Breast epithelium (tissue), 4 donors: ENCODE measurements at regions not wholly inside any gene's neighbourhood (a gene's known extent, or its start where the extent isn't known, plus 50 kb on each side); places are given as distances from the start of the nearest gene placed in this dataset.

Source experiments
- DNase-seq, 2 donors: peaks; one replicate each; pipeline ENCODE4 v3.0.0-alpha.2; 2019; ENCODE audit warnings: low spot score in 2 of 2
- H3K27ac ChIP-seq, 2 donors: fragments of 200-600 bp; sonication (generic) in 1 of 2; one replicate each; pipeline ENCODE4 v1.5.1; 2016 to 2019; ENCODE audit warnings: mild to moderate bottlenecking in 1 of 2
- H3K27me3 ChIP-seq, 2 donors: fragments of 200-600 bp; sonication (generic) in 1 of 2; one replicate each; pipeline versions ENCODE4 v1.5.1 to v1.6.0; 2017 to 2019; ENCODE audit warnings: control low read depth in 1 of 2, mild to moderate bottlenecking in 1 of 2
- H3K36me3 ChIP-seq: fragments of 200-600 bp; one replicate; pipeline ENCODE4 v1.5.1; 2019
- H3K4me1 ChIP-seq, 2 donors: fragments of 200-600 bp; sonication (generic); one replicate each; pipeline ENCODE4 v1.5.1; 2016 to 2019; ENCODE audit warnings: control low read depth in 1 of 2
- H3K4me3 ChIP-seq, 3 donors: fragments of 200-600 bp; sonication (generic); 1 replicate in 2 of 3; 2 replicates in 1 of 3; pipeline ENCODE4 v1.5.1; 2016 to 2019; ENCODE audit warnings: mild to moderate bottlenecking in 3 of 3, moderate library complexity in 2 of 3
- H3K9me3 ChIP-seq, 2 donors: fragments of 200-600 bp; sonication (generic) in 1 of 2; one replicate each; pipeline ENCODE4 v1.5.1; 2016 to 2019; ENCODE audit warnings: control low read depth in 1 of 2
- CTCF ChIP-seq, 3 donors: fragments of 450-650 bp; IDR thresholded peaks; one replicate each; pipeline ENCODE4 v1.5.1; 2016 to 2017; ENCODE audit warnings: antibody characterized with exemption in 3 of 3, mild to moderate bottlenecking in 3 of 3, moderate library complexity in 3 of 3
- POLR2A ChIP-seq: fragments of 450-650 bp; IDR thresholded peaks from one replicate; pipeline ENCODE4 v1.6.1; 2016; ENCODE audit warnings: antibody characterized with exemption, mild to moderate bottlenecking, moderate library complexity
- POLR2AphosphoS5 ChIP-seq, 3 donors: sonication (generic); formaldehyde crosslinking; IDR thresholded peaks; one replicate each; pipeline ENCODE4 v1.6.1; 2017; ENCODE audit warnings: antibody characterized with exemption in 3 of 3
- intact Hi-C: fragments of 100-400 bp; cut with DNase I; formaldehyde crosslinking; loops from one replicate; pipeline ENCODE4 v1.15.1; 2023; ENCODE audit warnings: low total_unique reads

- no peak overlapping the region for H3K4me3 ChIP-seq
- no peaks in the 10 kb centered on the region for H3K4me1 ChIP-seq
- intact Hi-C loops, result no loop called here
- H3K36me3 ChIP-seq, result no peaks in the 10 kb centered on the region
- no peaks in the 10 kb centered on the region for H3K27me3 ChIP-seq
- DNase-seq, result no peak
- no peak overlapping the region for H3K27ac ChIP-seq
- H3K9me3 ChIP-seq, result no peaks in the 10 kb centered on the region
- TF ChIP-seq POLR2AphosphoS5 (IDR thresholded peaks at IDR 0.05), result no peak
- no peak for TF ChIP-seq POLR2A
- no peak for TF ChIP-seq CTCF (IDR thresholded peaks at IDR 0.05)
Measured at GRCh38 chr5:61596265-61596664, 264.2 kb downstream of the ZSWIM6 start.

- TF ChIP-seq POLR2A (no peak), POLR2AphosphoS5 (IDR thresholded peaks at IDR 0.05) (no peak), CTCF (IDR thresholded peaks at IDR 0.05) (no peak)
- H3K4me1 ChIP-seq, result no peaks in the 10 kb centered on the region
- H3K4me3 ChIP-seq, result no peak overlapping the region
- no peak for DNase-seq
- no peak overlapping the region for H3K27ac ChIP-seq
- H3K36me3 ChIP-seq, result no peaks in the 10 kb centered on the region
- no peaks in the 10 kb centered on the region for H3K27me3 ChIP-seq
- H3K9me3 ChIP-seq, result no peaks in the 10 kb centered on the region
- intact Hi-C loops, result no loop called here
Measured at GRCh38 chr5:61597684-61598083, 265.6 kb downstream of the ZSWIM6 start.

GRCh38 chr5:61598126-61598525 is 266.1 kb downstream of the ZSWIM6 start:
- DNase-seq, result no peak
- no peak overlapping the region for H3K27ac ChIP-seq
- no peaks in the 10 kb centered on the region for H3K4me1 ChIP-seq
- H3K27me3 ChIP-seq, result no peaks in the 10 kb centered on the region
- no peak overlapping the region for H3K4me3 ChIP-seq
- intact Hi-C loops, result no loop called here
- no peaks in the 10 kb centered on the region for H3K9me3 ChIP-seq
- TF ChIP-seq POLR2A (no peak), POLR2AphosphoS5 (IDR thresholded peaks at IDR 0.05) (no peak), CTCF (IDR thresholded peaks at IDR 0.05) (no peak)
- H3K36me3 ChIP-seq, result no peaks in the 10 kb centered on the region

GRCh38 chr5:61599370-61600122 is 267.5 kb downstream of the ZSWIM6 start:
- DNase-seq, result peak in 1 of 2 donors; percentile 24
- H3K4me1 ChIP-seq, result no peaks in the 10 kb centered on the region
- intact Hi-C loops, result no loop called here
- H3K9me3 ChIP-seq, result no peaks in the 10 kb centered on the region
- H3K4me3 ChIP-seq, result no peak overlapping the region
- no peaks in the 10 kb centered on the region for H3K36me3 ChIP-seq
- TF ChIP-seq POLR2AphosphoS5 (IDR thresholded peaks at IDR 0.05) (no peak), CTCF (IDR thresholded peaks at IDR 0.05) (no peak), POLR2A (no peak)
- H3K27me3 ChIP-seq, result no peaks in the 10 kb centered on the region
- peak overlapping the region in 1 of 2 donors; percentile 13 for H3K27ac ChIP-seq

GRCh38 chr5:61600123-61600444 is 268.0 kb downstream of the ZSWIM6 start:
- Histone ChIP-seq H3K27ac (no peak overlapping the region), H3K9me3 (no peaks in the 10 kb centered on the region), H3K36me3 (no peaks in the 10 kb centered on the region), H3K4me1 (no peaks in the 10 kb centered on the region), H3K4me3 (no peak overlapping the region), H3K27me3 (no peaks in the 10 kb centered on the region)
- TF ChIP-seq POLR2A (no peak), POLR2AphosphoS5 (IDR thresholded peaks at IDR 0.05) (no peak), CTCF (IDR thresholded peaks at IDR 0.05) (no peak)
- no peak for DNase-seq
- intact Hi-C loops, result no loop called here
